Hematopoietic multipotent progenitor cell treated with erythropoietin and hydrocortisone succinate and interleukin-3 and kit ligand, for 15 days (in vitro differentiated cells): ENCODE measurements at regions not wholly inside any gene's neighbourhood (a gene's known extent, or its start where the extent isn't known, plus 50 kb on each side); places are given as distances from the start of the nearest gene placed in this dataset.
"Not testable (repeated sequence)": the region's sequence is repeated elsewhere in the genome, so short reads cannot be mapped to it uniquely, and the experiment has no call there.

Experiments used
- DNase-seq: peaks from one replicate; pipeline ENCODE4 v3.0.0-alpha.2; 2015; ENCODE audit warnings: low spot score

DNA sequence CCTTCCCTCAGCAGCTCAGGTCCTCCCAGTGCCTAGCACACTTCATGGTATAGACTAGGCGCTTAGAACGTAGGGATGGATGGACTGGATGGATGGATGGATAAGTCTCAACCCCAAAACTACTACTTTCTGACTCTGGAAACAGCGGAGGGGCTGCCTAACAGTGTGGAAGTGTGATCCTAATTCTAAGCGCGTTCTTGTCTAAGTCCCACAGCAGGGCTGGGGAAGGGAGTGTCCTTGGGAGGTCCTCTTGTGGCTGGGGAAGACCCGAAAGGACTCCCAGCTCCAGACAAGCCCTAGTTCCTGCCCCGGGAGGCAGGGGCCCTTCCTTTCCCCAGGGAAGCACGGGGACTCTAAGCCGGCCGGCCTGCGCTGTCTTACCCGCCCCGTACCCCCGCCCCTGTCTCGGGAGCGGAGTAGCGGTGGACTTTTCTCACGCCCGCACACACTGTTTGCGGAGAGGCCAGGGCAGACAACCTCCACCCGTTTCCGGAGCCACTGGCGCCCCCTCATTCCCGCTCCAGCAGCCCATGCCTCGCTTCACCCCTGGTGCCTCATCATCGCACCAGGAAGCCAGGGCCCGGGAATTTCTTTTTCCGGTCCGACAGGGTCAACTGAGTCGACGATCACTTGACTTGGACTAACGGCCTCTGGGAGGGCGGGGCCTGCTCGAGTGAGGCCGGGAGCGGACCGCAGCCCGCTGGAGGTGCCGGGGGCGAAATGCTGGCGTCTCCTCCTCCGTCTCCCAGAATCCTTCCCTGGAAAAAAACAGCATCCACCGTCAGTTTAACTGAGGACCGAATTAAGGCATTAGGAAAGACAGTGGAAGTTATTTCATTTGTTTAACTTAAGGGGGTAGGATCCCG lies 133.3 kb downstream of the TBC1D2B start:
- peak; percentile 67 for DNase-seq

GRCh38 chr15:77942611-77943211 lies 134.8 kb downstream of the TBC1D2B start:
- DNase-seq = no peak

DNA sequence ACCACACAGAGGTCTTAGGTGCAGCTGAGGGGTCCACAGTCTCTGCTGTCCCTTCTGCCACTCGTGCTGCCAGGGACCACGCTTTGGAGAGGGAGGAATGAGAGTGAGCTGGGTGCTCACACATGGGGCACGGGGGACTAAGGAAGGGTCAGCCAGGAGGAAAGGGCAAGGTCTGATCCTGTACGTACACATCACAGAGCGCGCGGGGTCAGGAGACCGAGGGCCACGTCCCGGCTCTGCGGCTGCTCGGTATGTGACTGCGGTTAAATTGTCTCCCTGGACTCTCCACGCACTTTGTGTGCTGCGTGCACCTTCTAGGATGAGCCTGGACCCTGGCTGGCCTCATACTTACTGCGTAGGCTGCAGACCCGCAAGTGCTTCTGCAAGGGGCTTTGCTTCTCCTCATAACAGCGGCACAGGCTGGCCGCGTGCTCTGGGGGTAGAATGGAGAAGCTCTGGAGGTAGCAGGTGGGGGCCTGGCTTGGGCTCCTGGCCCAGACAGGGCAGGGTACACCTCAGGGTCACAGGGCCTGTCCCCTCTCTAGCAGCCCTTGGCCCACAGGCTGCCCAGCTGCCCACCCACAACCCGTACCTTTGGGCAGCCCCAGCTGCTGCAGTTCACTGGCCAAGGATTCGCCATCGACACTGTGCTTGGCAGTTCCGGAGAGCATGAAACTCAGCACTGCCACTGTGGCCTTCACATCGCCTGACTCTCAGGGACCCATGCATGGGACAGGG lies 136.3 kb downstream of the TBC1D2B start:
- not testable (repeated sequence) for DNase-seq

DNA sequence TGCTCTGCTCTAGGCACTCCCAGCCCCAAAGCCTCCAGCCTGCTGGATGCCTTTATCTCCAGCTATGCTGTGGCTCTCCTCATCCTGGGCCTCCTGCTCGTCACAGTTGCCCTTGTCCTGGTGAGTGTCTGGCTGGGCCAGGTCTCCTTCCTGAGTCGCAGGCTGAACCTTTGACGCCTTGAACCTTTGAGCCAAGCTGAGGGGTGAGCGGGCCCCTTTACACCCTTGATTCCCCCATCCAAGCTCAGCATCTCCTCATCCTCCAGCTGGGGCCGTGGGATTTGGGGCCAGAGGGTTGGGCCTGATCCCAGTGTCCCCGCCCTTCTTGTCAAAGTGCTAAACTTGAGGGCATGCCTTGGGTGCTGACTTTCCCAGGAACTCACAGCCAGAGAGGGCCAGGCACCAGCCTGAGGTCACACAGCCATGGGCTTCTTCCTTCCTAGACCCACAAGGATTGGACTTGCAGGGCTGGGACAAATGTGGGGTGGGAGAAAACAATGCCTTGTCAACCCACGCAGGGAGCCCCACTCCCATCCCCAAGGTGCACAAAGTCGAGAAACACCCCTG lies 137.0 kb downstream of the TBC1D2B start:
- no peak for DNase-seq

DNA sequence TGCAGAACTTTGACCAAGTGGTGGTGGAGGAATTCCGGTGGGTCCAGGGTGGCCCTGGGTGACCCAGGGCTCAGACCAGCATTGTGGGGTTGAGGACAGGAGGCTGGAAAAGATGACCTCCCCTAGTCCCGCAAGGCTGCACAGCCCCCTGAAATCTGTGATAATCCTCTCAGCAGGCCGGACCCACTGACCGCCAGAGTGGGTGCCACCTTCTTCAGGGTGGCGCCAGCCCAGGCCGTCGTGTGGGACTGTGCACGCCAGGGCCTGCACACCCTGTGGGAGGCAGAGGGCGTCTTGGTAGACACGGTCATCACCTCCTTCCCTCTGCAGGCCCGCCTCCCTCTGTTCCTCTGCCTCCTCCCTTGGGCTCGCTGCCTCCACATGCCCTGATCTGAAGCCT lies 137.7 kb downstream of the TBC1D2B start:
- no peak for DNase-seq

DNA sequence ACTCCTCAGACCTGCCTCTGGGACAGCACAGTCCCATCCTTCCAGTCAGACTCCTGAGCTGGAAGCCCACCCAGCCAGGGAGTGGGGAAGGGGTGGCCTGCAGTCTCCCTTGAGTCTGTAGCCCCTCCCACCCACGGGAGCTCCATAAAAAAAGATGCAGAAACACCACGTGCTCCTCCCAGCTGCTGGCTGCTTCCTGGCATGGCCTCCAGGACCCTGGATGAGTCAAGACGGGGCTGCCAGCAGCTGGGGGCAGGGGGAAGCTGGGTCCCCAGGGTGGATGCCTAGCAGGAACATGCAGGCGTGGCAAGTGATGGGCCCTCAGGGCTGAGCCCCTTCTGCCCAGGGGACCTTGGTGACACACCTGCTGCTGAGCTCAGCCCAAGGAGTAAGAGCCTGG lies 138.5 kb downstream of the TBC1D2B start:
- DNase-seq = not testable (repeated sequence)

DNA sequence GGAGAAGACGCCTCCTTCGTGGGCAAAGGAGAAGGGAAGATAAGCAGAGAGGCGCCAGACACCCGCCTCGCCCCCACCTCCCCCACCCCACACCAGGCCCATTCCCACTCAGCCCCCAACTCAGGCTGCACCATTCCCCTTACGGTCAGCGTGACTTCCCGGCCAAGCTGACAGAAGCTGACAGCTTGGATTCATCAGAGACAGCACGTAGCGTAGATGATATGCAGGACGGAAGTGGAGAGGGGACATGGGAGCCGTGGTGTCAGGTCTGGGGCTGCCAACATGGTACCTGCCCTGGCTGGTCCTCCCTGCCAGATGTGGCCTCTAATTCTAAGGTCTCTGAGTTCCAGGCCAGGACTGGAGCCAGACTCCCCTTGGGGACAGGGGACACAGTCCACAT lies 139.0 kb downstream of the TBC1D2B start:
- not testable (repeated sequence) for DNase-seq

DNA sequence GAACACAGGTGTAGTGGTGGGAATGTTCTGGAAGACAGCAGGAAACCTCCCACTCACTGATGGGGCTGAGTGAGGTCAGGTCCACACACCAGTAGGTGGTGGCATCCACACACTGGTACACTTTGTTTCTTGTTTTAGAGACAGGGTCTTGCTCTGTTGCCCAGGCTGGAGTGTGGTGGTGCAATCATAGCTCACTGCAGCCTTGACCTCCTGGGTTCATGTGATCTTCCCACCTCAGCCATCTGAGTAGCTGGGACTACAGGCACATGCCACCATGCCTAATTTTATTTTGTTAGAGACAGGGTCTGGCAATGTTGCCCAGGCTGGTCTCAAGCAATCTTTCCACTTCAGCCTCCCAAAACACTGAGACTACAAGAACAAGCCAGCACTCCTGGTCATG lies 140.9 kb downstream of the TBC1D2B start:
- not testable (repeated sequence) for DNase-seq

DNA sequence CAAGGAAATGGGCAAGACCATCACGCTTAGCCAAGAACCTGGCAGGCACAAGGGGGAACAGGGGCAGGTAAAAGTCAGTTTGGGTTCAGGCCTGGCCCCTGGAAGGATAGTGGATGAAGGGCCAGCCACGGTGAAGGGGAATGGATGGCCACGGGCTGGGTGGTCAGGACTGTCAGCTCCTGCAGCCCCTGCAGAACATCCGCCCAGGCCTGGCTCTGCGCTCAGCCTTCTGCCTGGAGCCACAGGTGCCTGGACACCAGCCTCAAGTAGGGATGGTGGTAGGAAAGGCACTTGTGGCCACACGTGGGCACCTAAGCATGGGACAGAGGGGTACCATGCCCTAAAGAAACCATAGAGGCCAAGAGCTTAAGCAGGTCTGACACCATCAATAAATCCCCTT lies 143.0 kb downstream of the TBC1D2B start:
- not testable (repeated sequence) for DNase-seq

GRCh38 chr15:77930907-77931306 lies 146.6 kb downstream of the TBC1D2B start:
- not testable (repeated sequence) for DNase-seq

- DNase-seq = not testable (repeated sequence)
These were observed 147.0 kb downstream of the TBC1D2B start for GRCh38 chr15:77930490-77930889.

GRCh38 chr15:77926789-77927188 lies 150.7 kb downstream of the TBC1D2B start:
- peak; percentile 58 for DNase-seq

- not testable (repeated sequence) for DNase-seq
These were observed 151.2 kb downstream of the TBC1D2B start for GRCh38 chr15:77926296-77926695.

DNA sequence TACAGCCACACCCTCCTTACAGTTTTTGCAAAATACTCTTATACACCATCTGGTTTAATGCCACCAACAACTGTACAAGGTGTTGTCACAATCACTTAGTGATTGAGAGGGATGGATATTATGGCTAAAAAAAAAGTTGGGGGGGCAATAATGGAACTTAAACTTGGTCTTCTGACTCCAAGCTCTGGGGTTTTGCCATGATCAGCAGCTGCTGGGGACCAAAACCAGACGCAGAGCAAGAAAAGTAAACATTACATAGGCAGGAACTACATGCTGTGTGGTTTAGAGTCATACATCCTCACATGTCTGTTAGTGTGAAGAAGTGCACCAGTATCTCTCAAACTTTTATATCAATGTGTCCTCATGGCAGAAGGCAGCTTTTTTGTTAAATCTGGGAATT lies 152.4 kb downstream of the TBC1D2B start:
- DNase-seq = not testable (repeated sequence)

DNA sequence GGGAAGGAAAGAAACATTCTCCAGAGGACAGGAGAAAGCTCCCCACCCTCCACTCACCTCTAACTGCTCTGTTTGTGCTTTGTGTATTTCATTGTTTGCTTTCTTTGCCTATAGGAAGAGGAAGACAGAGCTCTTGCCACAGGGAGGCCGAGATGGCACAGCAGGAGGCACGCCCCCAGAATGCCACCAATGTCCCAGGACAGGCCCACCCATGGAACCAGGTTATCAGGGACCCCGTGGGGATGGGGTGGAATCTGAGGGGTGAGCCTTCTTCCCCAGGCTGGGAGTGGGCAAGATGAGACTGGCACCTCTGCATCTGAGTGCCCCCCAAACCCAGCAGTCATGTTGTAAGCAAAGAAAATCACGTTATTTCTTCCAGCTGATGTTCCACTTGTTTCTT lies 155.8 kb downstream of the TBC1D2B start:
- DNase-seq = no peak

DNA sequence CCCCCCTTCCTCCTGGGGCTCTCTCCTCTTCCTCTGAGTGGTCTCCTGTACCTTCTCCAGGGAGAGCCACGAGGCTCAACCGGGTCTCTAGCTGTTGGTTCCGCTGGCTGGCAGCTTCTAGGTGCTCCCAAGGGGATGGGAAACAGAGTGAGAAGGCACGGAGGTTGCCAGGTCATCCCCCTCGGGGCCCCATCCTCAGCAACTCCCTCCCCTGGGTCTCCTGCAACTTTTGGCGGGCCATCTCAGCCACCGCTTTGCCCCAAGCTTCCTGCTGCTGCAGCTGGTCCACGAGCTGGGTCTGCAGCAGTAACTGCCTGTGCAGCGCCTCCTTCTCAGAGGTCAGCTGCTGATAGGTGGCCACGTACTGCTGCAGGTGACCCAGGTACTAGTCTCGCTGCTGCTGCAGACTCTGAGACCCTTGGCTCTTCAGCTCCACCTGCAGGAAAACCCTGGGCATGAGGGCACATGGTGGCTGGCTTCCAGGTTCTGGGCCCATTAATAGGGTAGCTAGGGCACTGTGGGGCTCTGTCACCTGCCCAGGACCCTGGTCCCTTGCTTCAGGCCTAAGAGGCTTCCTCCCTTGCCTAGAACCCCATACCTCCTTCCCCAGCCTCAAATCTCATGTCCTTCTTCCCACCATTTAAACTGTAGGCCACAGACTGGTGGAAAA lies 160.4 kb downstream of the TBC1D2B start:
- DNase-seq = not testable (repeated sequence)

DNA sequence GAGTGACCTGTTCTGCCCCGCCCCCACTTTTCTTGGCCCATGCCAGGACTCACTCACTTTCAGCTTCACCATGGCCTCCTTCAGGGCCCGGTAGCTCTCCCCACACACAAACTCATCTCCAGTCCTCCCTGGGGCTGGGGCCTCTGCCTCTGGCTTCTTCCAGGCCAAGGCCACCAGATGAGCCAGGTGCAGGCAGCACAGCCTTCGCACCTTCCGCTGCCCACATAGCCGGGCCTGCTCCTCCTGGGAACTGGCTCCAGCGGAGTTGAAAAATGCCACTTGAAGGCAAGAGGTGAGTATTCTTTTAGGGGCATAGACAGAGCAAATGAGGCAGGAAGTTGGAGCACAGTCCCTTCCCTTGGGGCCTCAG lies 161.6 kb downstream of the TBC1D2B start:
- DNase-seq = not testable (repeated sequence)

DNA sequence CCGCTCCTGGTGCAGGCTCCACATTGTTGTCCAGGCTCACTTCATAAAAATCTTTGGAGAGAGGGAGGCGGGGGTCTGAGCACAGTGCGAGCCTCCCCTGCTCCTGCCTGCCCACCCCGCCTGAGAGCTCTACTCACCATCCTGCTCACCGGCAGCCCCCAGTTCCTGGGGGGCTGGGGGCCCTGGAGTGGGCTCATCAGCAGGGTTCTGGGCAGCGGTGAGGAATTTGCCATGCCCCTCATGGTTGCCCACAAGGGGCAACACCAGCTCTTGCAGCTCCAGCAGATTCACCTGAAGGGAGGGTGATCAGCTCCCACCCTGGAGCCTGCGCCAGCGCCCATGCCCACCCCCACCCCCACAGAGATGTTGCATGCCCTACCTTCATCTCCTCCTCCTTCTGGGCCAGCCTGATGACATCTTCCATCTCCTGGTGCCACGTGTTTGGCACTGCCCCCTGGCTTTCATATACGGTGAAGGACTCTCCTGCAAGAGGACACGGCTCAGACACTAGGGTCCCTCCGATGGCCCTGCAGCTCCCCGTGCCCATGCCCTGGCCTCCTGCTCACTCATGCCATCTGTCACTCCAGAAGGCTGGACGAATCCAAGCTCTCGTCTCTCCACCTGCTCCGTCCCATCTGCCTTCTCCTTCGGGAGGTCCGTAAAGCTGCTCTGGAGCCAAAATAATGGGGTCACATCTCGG lies 162.1 kb downstream of the TBC1D2B start:
- no peak for DNase-seq

DNA sequence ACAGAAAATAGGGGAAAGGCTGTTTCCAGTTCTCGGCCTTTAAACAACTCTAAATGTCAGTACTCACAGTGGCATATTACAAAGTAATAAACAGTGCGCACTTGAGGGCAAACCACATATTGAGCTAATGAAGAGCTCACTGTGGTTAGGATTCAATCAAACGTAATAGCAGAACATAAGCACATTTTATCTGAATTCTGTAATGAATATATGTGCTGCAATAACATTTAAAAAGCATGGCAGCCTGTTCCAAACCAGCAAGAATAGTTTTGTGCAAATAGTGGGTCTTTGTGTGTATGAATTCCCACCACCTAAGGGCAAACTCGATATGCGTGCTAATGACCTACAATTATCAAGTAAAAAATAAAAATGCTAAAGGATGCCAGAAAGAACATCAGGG lies 163.0 kb downstream of the TBC1D2B start:
- not testable (repeated sequence) for DNase-seq

DNA sequence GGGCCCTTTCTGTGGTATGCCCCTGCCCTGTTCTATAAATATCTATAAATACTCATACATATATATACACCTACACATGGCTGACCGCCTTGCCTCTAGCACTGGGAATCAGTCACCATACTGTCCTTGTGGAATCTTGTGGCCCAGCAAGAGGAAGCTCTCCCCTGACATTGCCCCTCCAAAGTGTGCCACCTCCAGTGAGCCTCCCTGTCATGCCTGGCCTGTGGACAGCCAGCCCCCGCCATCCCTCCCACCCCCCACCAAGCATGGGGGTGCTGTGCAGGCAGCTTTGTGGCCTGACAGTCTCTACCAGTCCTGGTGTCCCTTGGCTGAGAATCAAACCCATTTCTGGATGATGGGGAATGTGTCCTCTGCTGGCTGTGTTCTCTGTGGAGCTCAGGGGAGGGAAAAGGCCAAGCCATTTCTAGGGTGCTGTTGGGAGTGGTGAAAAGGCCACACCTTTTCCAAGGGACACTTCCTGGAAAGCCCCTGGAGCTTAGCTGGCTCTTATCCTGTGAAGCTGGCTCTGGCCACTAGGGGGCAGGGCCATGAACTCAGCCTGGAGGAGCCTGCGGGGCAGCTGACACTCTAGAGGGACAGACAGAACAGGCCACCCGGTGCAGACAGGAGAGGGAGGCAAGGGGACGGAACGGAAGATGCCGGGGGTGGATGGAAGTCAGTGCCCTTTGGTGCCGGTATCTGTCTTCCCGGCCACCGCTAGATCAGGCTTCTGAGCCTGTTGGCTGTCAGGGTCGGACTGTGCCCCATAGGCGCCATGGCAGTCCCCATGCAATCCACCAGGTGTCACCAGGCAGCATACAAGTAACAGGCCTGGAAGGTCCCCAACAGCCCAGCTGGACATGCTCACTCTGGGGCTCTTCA lies 167.2 kb downstream of the TBC1D2B start:
- DNase-seq = peak; percentile 82
